NT2/D1 (cell line): ENCODE measurements at regions not wholly inside any gene's neighbourhood (a gene's known extent, or its start where the extent isn't known, plus 50 kb on each side); places are given as distances from the start of the nearest gene placed in this dataset.

Source experiments
- YY1 ChIP-seq: IDR thresholded peaks from 2 replicates; pipeline ENCODE4 v1.6.1; 2011; ENCODE audit not compliant: insufficient read length, insufficient read depth
- ZNF274 ChIP-seq: IDR thresholded peaks from 2 replicates; pipeline ENCODE4 v1.6.1; 2011; ENCODE audit warnings: mild to moderate bottlenecking, low read depth, low read length

DNA sequence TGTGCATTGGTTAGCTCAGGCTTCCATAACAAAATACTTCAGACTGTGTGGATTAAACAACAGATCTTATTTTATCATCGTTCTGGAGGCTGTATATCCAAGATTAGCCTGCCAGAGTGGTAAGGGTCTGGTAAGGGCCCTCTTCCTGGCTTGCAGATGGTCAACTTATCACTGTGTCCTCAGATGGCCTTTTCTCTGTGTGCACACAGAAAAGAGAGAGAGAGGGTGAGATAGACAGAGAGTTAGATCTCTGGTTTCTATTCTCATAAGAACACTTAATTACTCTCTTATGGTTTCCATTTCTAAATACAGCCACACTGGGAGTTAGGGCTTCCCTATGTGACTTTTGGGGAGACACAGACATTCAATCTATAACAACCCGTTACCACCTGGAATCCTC is 1003.5 kb downstream of the TSN start:
- TF ChIP-seq YY1 (no peak), ZNF274 (no peak)
